HepG2 (cell line): ENCODE measurements at regions not wholly inside any gene's neighbourhood (a gene's known extent, or its start where the extent isn't known, plus 50 kb on each side); places are given as distances from the start of the nearest gene placed in this dataset.

ENCODE experiments used
- ATAC-seq: fragments of 200-7000 bp; cut with Tn5 transposase; 3 replicates; pipeline ENCODE4 v1.9.1; 2020; ENCODE audit warnings: mild to moderate bottlenecking, moderate library complexity
- BruUV-seq: library from RNA; stranded (reverse); fragments of 400-500 nt; replicated peaks from 2 replicates; lab custom pipeline; 2021; lab: Mats Ljungman, UMichigan
- CTCF ChIA-PET: fragments of 300-600 bp; formaldehyde crosslinking; extraction: SDS; loops from one replicate; lab custom pipeline; 2021; ENCODE audit warnings: low total read pairs, inconsistent platforms, low intra/inter-chr PET ratio; lab: Yijun Ruan, JAX
- POLR2A ChIA-PET: fragments of 350-600 bp; sonication (Branson Sonifier 250); formaldehyde crosslinking; loops from one replicate; lab custom pipeline; 2020; ENCODE audit warnings: antibody characterized with exemption, inconsistent platforms; lab: Yijun Ruan, JAX
- DNase-seq: peaks from one replicate; pipeline ENCODE4 v3.0.0-alpha.2; 2015; ENCODE audit warnings: low spot score
- FAIRE-seq: peaks from 3 replicates; lab custom pipeline; 2011; peaks lifted over from hg19 to GRCh38; lab: Jason Lieb, UNC
- H2AFZ ChIP-seq: one replicate; pipeline ENCODE4 v1.6.1; 2011; ENCODE audit warnings: low read length, inconsistent platforms
- H3K27ac ChIP-seq: fragments of 300-600 bp; 3 replicates; pipeline ENCODE4 v1.8.0; 2011; ENCODE audit warnings: mixed run types, mild to moderate bottlenecking, mixed read lengths, low read length, inconsistent platforms; ENCODE audit not compliant: insufficient read depth; ENCODE audit errors: extremely low read length
- H3K27me3 ChIP-seq, 2 experiments: fragments of 200-600 bp in 1 of 2; 2 replicates in 1 of 2; 3 replicates in 1 of 2; pipeline versions ENCODE4 v1.6.0 to v1.8.0; 2011; ENCODE audit warnings: low read length in 2 of 2, mild to moderate bottlenecking in 2 of 2, moderate library complexity in 2 of 2, inconsistent platforms in 1 of 2; ENCODE audit not compliant: insufficient read depth in 2 of 2, control insufficient read depth in 1 of 2
- H3K36me3 ChIP-seq, 2 experiments: fragments of 200-600 bp in 1 of 2; replicated peaks in 1 of 2; 2 replicates in 1 of 2; 3 replicates in 1 of 2; pipeline versions ENCODE4 v1.5.1 to v1.8.0; 2011; ENCODE audit warnings: low read length in 2 of 2, inconsistent platforms in 1 of 2; ENCODE audit not compliant: insufficient read depth in 2 of 2, control insufficient read depth in 1 of 2
- H3K4me1 ChIP-seq: 2 replicates; pipeline ENCODE4 v1.5.1; 2012; ENCODE audit warnings: low read length, inconsistent platforms; ENCODE audit not compliant: insufficient read depth
- H3K4me2 ChIP-seq: 2 replicates; pipeline ENCODE4 v1.6.0; 2011; ENCODE audit warnings: low read depth, low read length, inconsistent platforms
- H3K4me3 ChIP-seq, 3 experiments: fragments of 200-600 bp in 1 of 3; sonication (generic), shearing (Covaris generic) in 1 of 3; replicated peaks in 1 of 3; 2 replicates each; pipeline ENCODE4 v1.5.1; 2011 to 2016; ENCODE audit warnings: low read length in 3 of 3, inconsistent platforms in 2 of 3, low read depth in 2 of 3, mild to moderate bottlenecking in 2 of 3, control low read depth in 1 of 3, mixed read lengths in 1 of 3; ENCODE audit not compliant: insufficient read depth in 1 of 3
- H3K79me2 ChIP-seq: one replicate; pipeline ENCODE4 v1.6.1; 2011; ENCODE audit warnings: low read length, inconsistent platforms; ENCODE audit not compliant: insufficient read depth
- H3K9ac ChIP-seq: 2 replicates; pipeline ENCODE4 v1.6.0; 2011; ENCODE audit warnings: mild to moderate bottlenecking, low read depth, low read length, inconsistent platforms; ENCODE audit not compliant: insufficient read depth
- H3K9me3 ChIP-seq: 2 replicates; pipeline ENCODE4 v1.5.1; 2012; ENCODE audit warnings: mild to moderate bottlenecking, low read length
- H4K20me1 ChIP-seq: 2 replicates; pipeline ENCODE4 v1.6.0; 2011; ENCODE audit warnings: inconsistent platforms, mild to moderate bottlenecking, low read length, moderate library complexity; ENCODE audit not compliant: insufficient read depth
- CBX2 ChIP-seq, 2 experiments: fragments of 200-600 bp in 1 of 2; sonication (generic); formaldehyde crosslinking in 1 of 2; IDR thresholded peaks; 2 replicates each; pipeline versions ENCODE4 v1.7.0 to v1.8.1; 2018 to 2022; ENCODE audit warnings: low read depth in 2 of 2, low read length in 1 of 2, mild to moderate bottlenecking in 1 of 2, missing genetic modification reagents in 1 of 2
- CREM ChIP-seq, 2 experiments: sonication (generic) in 1 of 2; formaldehyde crosslinking in 1 of 2; IDR thresholded peaks; 2 replicates each; pipeline versions ENCODE4 v1.4.0 to v1.6.1; 2016 to 2020; ENCODE audit warnings: antibody characterized with exemption in 1 of 2, mild to moderate bottlenecking in 1 of 2, missing genetic modification reagents in 1 of 2
- ISL2 ChIP-seq: sonication (generic); formaldehyde crosslinking; IDR thresholded peaks from 2 replicates; pipeline ENCODE4 v1.5.0; 2020; ENCODE audit warnings: missing genetic modification reagents
- NFE2L1 ChIP-seq: sonication (generic); formaldehyde crosslinking; IDR thresholded peaks from 2 replicates; pipeline ENCODE4 v1.4.0; 2020; ENCODE audit warnings: missing genetic modification reagents, mild to moderate bottlenecking, borderline replicate concordance
- RORA ChIP-seq: sonication (generic); formaldehyde crosslinking; IDR thresholded peaks from 2 replicates; pipeline ENCODE4 v1.5.0; 2020; ENCODE audit warnings: mild to moderate bottlenecking, missing genetic modification reagents, moderate library complexity
- SP140L ChIP-seq: sonication (generic); formaldehyde crosslinking; IDR thresholded peaks from 2 replicates; pipeline ENCODE4 v1.4.0; 2020; ENCODE audit warnings: missing genetic modification reagents, borderline replicate concordance
- TOE1 ChIP-seq: sonication (generic); formaldehyde crosslinking; IDR thresholded peaks from 2 replicates; pipeline ENCODE4 v1.4.0; 2020; ENCODE audit warnings: mild to moderate bottlenecking, missing genetic modification reagents
- ZNF382 ChIP-seq: sonication (generic); formaldehyde crosslinking; IDR thresholded peaks from 2 replicates; pipeline ENCODE4 v1.5.0; 2020; ENCODE audit warnings: missing genetic modification reagents, mild to moderate bottlenecking, borderline replicate concordance
- ZNF512B ChIP-seq: sonication (generic); formaldehyde crosslinking; IDR thresholded peaks from 2 replicates; pipeline ENCODE4 v1.5.1; 2020; ENCODE audit warnings: missing genetic modification reagents, mild to moderate bottlenecking, borderline replicate concordance
- ZNF670 ChIP-seq: sonication (generic); formaldehyde crosslinking; IDR thresholded peaks from 2 replicates; pipeline ENCODE4 v1.8.0; 2022; ENCODE audit warnings: mild to moderate bottlenecking, missing genetic modification reagents, borderline replicate concordance
- WGBS: methylation state at CpG from one replicate; pipeline ENCODE4 v1.1.6; 2017; ENCODE audit warnings: low lambda C conversion rate; 5-methylcytosine and 5-hydroxymethylcytosine counted together
- in situ Hi-C: cut with HindIII; loops from 2 replicates; pipeline ENCODE4 v1.10.0; 2017; ENCODE audit warnings: low pct_unique_long_range_greater_than_20kb; ENCODE audit not compliant: extremely low pct_ligation_motif_present
- intact Hi-C: fragments of 100-400 bp; cut with micrococcal nuclease; formaldehyde crosslinking; loops from one replicate; pipeline ENCODE4 v1.10.0; 2022; ENCODE audit not compliant: unreplicated experiment
- TF ChIP-seq, protein P1 (sequence below): sonication (generic); formaldehyde crosslinking; IDR thresholded peaks from 2 replicates; pipeline ENCODE4 v1.4.0; 2020; ENCODE audit warnings: missing genetic modification reagents; ENCODE audit errors: not compliant biosample characterization

DNA sequence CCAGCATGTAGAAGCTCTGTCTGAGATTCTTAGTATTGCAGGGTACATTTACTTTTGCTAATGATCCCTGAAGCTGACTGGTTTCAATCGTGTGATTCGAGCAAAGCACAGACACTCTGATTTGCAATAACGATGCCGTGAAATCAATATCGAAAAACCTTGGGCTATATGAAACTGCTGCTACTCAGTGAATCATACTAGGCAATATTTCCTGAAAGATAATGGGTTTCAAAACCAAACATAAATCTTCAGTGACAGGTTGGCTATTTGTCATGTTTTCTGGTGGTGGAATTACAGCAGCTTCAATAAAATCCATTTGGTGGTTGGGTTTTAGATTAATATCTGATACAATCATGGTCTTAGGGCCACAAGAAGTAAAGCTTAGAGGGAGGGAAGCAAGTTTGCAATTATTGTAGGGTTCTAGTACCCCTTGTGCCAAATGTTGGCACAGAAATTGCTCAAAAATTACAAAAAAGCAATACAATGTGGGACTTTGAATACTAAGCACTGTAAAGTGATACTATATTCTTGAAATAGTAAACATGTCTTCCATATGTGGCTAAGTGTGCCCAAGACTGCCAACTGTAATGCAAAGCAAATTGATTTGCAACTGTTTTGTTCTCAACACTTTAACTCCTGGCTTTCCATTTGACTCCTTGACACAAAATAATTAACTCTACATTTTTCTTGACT is 112.4 kb upstream of the JAZF1 start:
- H3K9ac ChIP-seq: no peak overlapping the region
- no peaks in the 10 kb centered on the region for H3K9me3 ChIP-seq
- in situ Hi-C loops (no loop called here), intact Hi-C loops (no loop called here)
- ChIA-PET POLR2A (no interaction called here), CTCF (no interaction called here)
- no peaks in the 10 kb centered on the region for H3K36me3 ChIP-seq
- ATAC-seq: no peak
- H3K27me3 ChIP-seq: no peaks in the 10 kb centered on the region; a peak in 1 of 5 replicates
- no peak for FAIRE-seq
- no peak overlapping the region for H2AFZ ChIP-seq
- no peak overlapping the region for H3K4me2 ChIP-seq
- DNase-seq: no peak
- H3K27ac ChIP-seq: no peak overlapping the region
- 65% methylated on average over 5 of the region's 5 CpGs for WGBS
- no peaks in the 10 kb centered on the region for H3K4me1 ChIP-seq
- TF ChIP-seq ZNF670 (CRISPR knock-in tag): no peak
- TF ChIP-seq TOE1 (CRISPR knock-in tag): no peak
- TF ChIP-seq CBX2 (IDR thresholded peaks at IDR 0.05; ENCODE audit: low read depth, low read length): no peak
- no peak for TF ChIP-seq CBX2 (CRISPR knock-in tag; IDR thresholded peaks at IDR 0.05; ENCODE audit: low read depth)
- TF ChIP-seq ZNF382 (CRISPR knock-in tag): no peak
- no peak for TF ChIP-seq NFE2L1 (CRISPR knock-in tag)
- TF ChIP-seq ZNF512B (CRISPR knock-in tag): no peak
- TF ChIP-seq, protein P1, sequence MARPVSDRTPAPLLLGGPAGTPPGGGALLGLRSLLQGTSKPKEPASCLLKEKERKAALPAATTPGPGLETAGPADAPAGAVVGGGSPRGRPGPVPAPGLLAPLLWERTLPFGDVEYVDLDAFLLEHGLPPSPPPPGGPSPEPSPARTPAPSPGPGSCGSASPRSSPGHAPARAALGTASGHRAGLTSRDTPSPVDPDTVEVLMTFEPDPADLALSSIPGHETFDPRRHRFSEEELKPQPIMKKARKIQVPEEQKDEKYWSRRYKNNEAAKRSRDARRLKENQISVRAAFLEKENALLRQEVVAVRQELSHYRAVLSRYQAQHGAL (CRISPR knock-in tag): no peak
- TF ChIP-seq ISL2 (CRISPR knock-in tag): no peak
- no peak for TF ChIP-seq CREM (IDR thresholded peaks at IDR 0.05)
- no peak for TF ChIP-seq CREM (CRISPR knock-in tag; IDR thresholded peaks at IDR 0.05)
- TF ChIP-seq RORA (CRISPR knock-in tag): no peak
- TF ChIP-seq SP140L (CRISPR knock-in tag): no peak
- H3K4me3 ChIP-seq: no peak overlapping the region
- H4K20me1 ChIP-seq: no peaks in the 10 kb centered on the region
- H3K79me2 ChIP-seq: no peaks in the 10 kb centered on the region
- BruUV-seq: no TSS peak
